ENCODE measurements at regions not wholly inside any gene's neighbourhood (a gene's known extent, or its start where the extent isn't known, plus 50 kb on each side); places are given as distances from the start of the nearest gene placed in this dataset.
A peak's percentile ranks its signal among the peaks of the same experiment; 100 is the strongest.
"Not testable (repeated sequence)": the region's sequence is repeated elsewhere in the genome, so short reads cannot be mapped to it uniquely, and the experiment has no call there.

GRCh38 chr5:113652161-113652560, 138.7 kb downstream of the YTHDC2 start:
- DNase-seq, result no peak

GRCh38 chr5:113654828-113655227, 141.3 kb downstream of the YTHDC2 start:
- DNase-seq, result no peak

- no peak for DNase-seq
These were observed 146.7 kb downstream of the YTHDC2 start for GRCh38 chr5:113660206-113660605.

- DNase-seq, result no peak
These were observed 147.3 kb downstream of the YTHDC2 start for GRCh38 chr5:113660706-113661250.

- DNase-seq, result peak; percentile 20
These were observed 150.5 kb downstream of the YTHDC2 start for GRCh38 chr5:113663879-113664541.

- no peak for DNase-seq
These were observed 159.5 kb downstream of the YTHDC2 start for GRCh38 chr5:113673041-113673440.

GRCh38 chr5:113675166-113675565, 161.7 kb downstream of the YTHDC2 start:
- no peak for DNase-seq

GRCh38 chr5:113678202-113678601, 164.7 kb downstream of the YTHDC2 start:
- no peak for DNase-seq

GRCh38 chr5:113678924-113679575, 165.6 kb downstream of the YTHDC2 start:
- DNase-seq, result no peak

GRCh38 chr5:113680534-113680933, 167.0 kb downstream of the YTHDC2 start:
- no peak for DNase-seq

GRCh38 chr5:113682497-113683136, 169.1 kb downstream of the YTHDC2 start:
- no peak for DNase-seq

GRCh38 chr5:113683211-113683610, 169.7 kb downstream of the YTHDC2 start:
- no peak for DNase-seq

GRCh38 chr5:113686599-113686998, 173.1 kb downstream of the YTHDC2 start:
- no peak for DNase-seq

- no peak for DNase-seq
These were observed 176.2 kb downstream of the YTHDC2 start for GRCh38 chr5:113689647-113690046.

GRCh38 chr5:113692466-113692865, 179.0 kb downstream of the YTHDC2 start:
- no peak for DNase-seq

GRCh38 chr5:113692891-113693457, 179.5 kb downstream of the YTHDC2 start:
- no peak for DNase-seq

- no peak for DNase-seq
These were observed 180.2 kb downstream of the YTHDC2 start for GRCh38 chr5:113693701-113694100.

GRCh38 chr5:113694576-113694975, 181.1 kb downstream of the YTHDC2 start:
- DNase-seq, result no peak

GRCh38 chr5:113703266-113703665, 189.8 kb downstream of the YTHDC2 start:
- no peak for DNase-seq

GRCh38 chr5:113705657-113706056, 192.2 kb downstream of the YTHDC2 start:
- no peak for DNase-seq

- DNase-seq, result no peak
These were observed 199.6 kb downstream of the YTHDC2 start for GRCh38 chr5:113713051-113713450.

GRCh38 chr5:113715921-113716320, 202.4 kb downstream of the YTHDC2 start:
- not testable (repeated sequence) for DNase-seq

- DNase-seq, result no peak
These were observed 206.1 kb downstream of the YTHDC2 start for GRCh38 chr5:113719549-113719948.

- no peak for DNase-seq
These were observed 207.7 kb downstream of the YTHDC2 start for GRCh38 chr5:113721171-113721570.

Data from activated naive CD4-positive, alpha-beta T cell treated with Interleukin-2 at 50 U/mL for 16 hours (primary cell).